ENCODE measurements at regions not wholly inside any gene's neighbourhood (a gene's known extent, or its start where the extent isn't known, plus 50 kb on each side); places are given as distances from the start of the nearest gene placed in this dataset.

DNA sequence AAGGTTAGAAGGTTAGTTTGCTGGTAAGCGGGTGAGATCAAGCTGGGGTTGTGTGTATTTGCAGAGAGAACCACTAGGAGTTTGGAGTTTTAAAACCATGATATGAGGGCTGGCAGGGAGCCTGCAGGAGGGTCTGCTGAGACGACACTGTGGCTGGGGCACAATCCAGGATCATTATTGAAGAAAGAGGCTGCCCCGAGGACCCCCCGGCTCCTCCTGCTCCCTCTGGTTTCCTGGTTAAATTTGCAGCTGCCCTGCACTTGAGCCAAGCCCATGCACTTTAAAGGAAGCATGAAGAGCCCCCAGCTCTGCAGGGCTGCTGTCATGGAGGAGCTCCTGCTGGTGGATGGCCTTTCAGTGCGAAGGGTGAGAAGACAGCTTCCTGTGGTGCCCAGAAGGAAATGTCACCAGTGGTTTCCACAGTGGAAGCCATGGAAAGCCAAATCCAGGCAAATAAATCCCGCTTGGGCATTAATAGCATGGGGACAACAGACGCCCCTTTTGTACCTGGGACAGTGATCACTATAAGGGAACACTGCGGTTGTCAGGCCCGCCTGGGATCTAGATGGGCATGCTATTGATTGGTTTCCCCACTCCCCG is 140.7 kb downstream of the NSG2 start:
- Mint-ChIP-seq H3K4me3 (no peak overlapping the region), H3K27ac (peak overlapping the region; percentile 39), H3K27me3 (peaks cover 4% of the 10 kb centered on the region), H3K4me1 (no peaks in the 10 kb centered on the region), H3K9me3 (no peaks in the 10 kb centered on the region), H3K36me3 (no peaks in the 10 kb centered on the region)

DNA sequence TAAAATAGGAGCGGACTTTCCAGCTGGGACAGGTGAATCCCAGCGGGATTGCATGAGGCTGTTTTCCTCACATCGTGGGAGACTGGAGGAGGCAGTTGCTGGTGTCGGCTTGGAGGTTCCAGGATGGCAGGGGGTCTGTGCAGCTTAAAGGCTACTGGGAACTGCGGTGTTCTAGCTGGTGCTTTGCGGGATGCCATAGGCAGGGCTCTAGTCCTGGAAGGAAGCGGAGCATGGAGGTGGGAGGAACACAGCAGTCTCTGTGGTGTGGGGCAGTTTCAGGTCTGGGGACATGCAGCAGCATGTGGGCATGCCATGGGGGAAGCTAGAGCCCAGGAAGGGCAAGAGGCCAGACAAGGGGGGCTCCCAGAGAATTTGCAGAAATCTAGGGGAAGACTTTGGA is 141.5 kb downstream of the NSG2 start:
- no peaks in the 10 kb centered on the region for H3K9me3 Mint-ChIP-seq
- H3K36me3 Mint-ChIP-seq = no peaks in the 10 kb centered on the region
- H3K4me1 Mint-ChIP-seq = no peaks in the 10 kb centered on the region
- peaks cover 4% of the 10 kb centered on the region for H3K27me3 Mint-ChIP-seq
- no peak overlapping the region for H3K27ac Mint-ChIP-seq
- no peak overlapping the region for H3K4me3 Mint-ChIP-seq

DNA sequence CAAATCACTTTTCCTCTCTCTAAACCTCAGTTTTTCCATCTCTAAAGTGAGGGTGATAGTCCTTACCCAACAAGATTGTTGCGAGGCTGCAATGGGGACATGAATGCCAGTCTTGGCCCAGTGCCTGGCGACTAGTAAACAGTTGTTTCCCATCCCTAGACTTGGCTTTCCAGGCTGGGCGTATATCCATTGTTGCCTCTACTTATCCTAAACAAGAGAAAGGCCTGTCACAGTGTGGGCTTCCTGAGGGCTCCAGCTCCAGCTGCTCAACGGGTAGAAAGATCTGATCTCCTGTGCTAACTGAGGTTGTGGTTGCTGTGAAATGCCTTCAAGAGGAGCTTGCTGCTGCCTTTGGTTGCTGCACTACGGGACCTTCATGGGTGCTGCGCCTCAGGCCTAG is 142.0 kb downstream of the NSG2 start:
- H3K27me3 Mint-ChIP-seq = peaks cover 4% of the 10 kb centered on the region
- no peaks in the 10 kb centered on the region for H3K9me3 Mint-ChIP-seq

DNA sequence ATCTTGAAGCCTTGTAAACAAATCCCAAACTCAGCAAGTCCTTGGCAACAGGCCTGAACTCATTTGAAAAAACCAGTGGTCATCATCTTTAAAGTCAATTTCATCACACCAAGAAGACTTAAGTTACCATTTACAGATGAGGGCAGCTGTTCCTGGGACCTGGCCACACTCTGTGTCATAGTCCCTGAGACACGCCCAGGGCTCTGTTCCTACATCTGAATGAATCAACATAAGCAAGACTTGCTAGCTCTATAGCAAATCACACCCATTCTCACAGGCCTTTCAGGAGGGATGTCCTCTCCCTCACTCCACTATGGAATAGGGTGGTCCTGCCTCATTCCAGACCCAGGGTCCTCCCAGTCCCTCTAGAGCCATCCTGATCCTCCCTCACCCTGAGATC is 142.8 kb downstream of the NSG2 start:
- H3K27ac Mint-ChIP-seq = no peak overlapping the region
- H3K4me1 Mint-ChIP-seq = no peaks in the 10 kb centered on the region
- no peaks in the 10 kb centered on the region for H3K9me3 Mint-ChIP-seq
- no peak overlapping the region for H3K4me3 Mint-ChIP-seq
- H3K27me3 Mint-ChIP-seq = peaks cover 3% of the 10 kb centered on the region
- no peaks in the 10 kb centered on the region for H3K36me3 Mint-ChIP-seq

More for the DNA sequence above, 142.0 kb downstream of the NSG2 start:
- H3K36me3 Mint-ChIP-seq = no peaks in the 10 kb centered on the region
- no peaks in the 10 kb centered on the region for H3K4me1 Mint-ChIP-seq
- no peak overlapping the region for H3K4me3 Mint-ChIP-seq
- H3K27ac Mint-ChIP-seq = no peak overlapping the region

DNA sequence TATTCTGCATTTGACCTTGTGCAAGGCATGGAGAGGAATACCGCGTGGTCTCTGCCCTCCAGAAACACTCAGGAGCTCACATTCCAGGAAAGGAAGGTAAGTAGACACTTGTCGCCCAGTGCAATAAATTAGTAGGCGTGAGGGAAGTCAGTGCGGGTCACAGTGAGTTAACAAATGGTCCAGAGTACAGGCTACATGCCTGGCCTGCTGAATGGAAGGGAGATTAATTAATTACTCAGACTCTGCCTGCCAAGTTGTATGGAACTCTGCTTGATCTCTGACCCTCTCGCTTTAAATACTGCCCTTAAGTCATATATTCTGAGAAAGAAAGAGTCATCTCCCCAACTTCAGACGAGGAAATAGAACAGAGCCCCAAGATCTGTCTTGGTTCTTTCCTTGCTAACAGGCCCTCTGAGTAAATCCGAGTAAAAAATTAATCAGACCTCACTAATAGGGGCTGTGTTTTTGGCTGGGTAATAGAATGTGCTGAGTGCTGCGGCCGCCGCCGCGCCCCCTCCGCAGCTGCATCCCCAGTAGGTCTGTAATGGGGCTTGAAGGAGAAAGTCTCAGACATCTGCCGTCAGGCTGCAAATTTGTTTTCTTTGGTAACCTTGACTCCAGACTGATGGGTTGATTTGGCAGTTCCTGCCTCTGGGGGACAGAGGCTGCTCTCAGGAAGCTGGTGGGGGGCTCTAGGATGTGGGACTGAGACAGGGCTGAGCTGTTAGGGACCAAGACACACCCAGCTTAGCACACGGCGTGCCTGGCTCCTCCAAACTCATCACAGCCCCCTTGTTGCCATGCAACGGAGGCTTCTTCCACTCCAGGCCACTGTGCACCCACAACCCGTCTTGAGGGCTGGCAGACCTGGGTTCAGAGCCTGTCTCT is 144.4 kb downstream of the NSG2 start:
- H3K4me1 Mint-ChIP-seq = no peaks in the 10 kb centered on the region
- H3K27ac Mint-ChIP-seq = no peak overlapping the region
- no peaks in the 10 kb centered on the region for H3K9me3 Mint-ChIP-seq
- H3K4me3 Mint-ChIP-seq = no peak overlapping the region
- no peaks in the 10 kb centered on the region for H3K36me3 Mint-ChIP-seq
- peaks cover 4% of the 10 kb centered on the region for H3K27me3 Mint-ChIP-seq

DNA sequence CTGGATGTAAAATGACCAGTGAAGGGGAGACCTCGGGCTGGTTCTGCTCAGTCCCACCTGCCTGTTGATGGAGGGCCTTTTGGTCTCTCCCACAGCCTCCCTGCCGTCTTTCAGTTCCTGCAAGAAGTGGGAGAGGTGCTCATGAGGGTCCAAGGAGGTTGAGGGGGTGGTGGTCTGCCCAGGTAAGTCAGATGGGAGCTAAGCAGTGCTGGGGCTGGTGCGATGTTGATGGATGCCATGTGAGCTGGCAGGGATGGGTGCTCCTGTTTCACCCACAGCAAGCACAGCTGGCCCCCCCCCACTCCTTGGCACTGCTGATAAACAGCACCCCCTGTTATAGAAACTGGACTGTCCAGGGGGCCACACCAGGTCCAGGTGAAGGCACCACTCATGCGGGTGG is 145.6 kb downstream of the NSG2 start:
- Mint-ChIP-seq H3K9me3 (no peaks in the 10 kb centered on the region), H3K4me3 (no peak overlapping the region), H3K27ac (no peak overlapping the region), H3K36me3 (no peaks in the 10 kb centered on the region), H3K27me3 (peaks cover 1% of the 10 kb centered on the region), H3K4me1 (no peaks in the 10 kb centered on the region)

DNA sequence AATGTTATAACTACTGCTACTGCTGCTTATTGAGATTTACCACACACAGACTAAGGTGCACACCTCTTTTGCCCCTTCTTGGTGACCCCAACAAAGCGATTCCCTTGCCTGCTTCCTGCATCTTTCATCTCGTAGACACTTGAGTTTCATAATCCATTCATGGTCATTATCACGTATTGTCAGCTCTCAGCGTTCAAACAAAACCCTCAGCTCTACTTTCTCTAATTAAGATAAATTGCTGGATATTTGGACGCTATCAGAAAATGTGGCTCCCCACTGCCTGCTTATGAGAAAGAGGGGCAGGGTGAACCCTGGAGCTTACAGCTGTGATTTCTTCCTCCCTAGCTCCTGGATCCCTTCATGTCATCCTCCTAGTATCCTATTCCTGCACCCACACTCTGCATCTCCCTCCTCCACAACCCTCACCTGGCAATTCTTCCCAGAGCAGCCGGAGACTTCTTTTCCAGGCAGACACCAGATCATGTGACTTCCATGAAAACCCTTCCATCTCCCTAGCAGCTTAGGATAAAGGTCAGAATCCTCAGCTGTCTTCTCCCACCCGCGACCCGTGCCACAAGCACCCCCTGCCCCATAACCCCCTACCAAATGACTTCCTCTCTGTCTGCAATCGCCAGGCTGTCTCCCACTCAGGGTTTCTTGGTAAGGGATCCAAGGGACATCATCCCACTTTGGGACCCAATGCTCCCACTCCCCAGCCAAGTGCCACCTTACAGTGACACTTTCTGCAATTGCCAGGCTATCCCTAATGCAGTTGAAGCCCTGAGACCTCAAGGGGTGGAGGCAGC is 146.5 kb downstream of the NSG2 start:
- Mint-ChIP-seq H3K4me3 (no peak overlapping the region), H3K9me3 (no peaks in the 10 kb centered on the region), H3K36me3 (no peaks in the 10 kb centered on the region), H3K27me3 (peaks cover 1% of the 10 kb centered on the region), H3K27ac (no peak overlapping the region), H3K4me1 (no peaks in the 10 kb centered on the region)

DNA sequence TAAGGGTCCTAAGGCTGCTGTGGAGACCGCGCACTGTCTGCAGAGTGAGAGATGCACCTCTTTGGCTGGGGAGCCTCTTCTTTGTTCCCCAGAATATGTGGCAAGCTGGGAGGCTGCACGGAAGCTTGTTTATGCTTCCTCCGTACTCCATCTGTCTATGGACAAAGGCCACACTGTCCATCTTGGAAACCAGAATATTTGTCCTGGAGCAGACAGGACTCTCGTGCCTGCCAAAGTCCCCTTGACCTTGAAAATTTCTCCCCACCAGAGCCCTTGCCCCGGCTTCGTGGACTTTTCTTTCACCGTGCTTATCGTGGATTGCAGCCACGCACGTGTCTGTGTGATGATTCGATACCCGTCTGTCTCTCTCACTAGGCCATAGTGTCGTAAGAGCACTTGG is 147.4 kb downstream of the NSG2 start:
- H3K4me3 Mint-ChIP-seq = no peak overlapping the region
- peaks cover 1% of the 10 kb centered on the region for H3K27me3 Mint-ChIP-seq
- no peak overlapping the region for H3K27ac Mint-ChIP-seq
- no peaks in the 10 kb centered on the region for H3K36me3 Mint-ChIP-seq
- H3K9me3 Mint-ChIP-seq = no peaks in the 10 kb centered on the region
- no peaks in the 10 kb centered on the region for H3K4me1 Mint-ChIP-seq

DNA sequence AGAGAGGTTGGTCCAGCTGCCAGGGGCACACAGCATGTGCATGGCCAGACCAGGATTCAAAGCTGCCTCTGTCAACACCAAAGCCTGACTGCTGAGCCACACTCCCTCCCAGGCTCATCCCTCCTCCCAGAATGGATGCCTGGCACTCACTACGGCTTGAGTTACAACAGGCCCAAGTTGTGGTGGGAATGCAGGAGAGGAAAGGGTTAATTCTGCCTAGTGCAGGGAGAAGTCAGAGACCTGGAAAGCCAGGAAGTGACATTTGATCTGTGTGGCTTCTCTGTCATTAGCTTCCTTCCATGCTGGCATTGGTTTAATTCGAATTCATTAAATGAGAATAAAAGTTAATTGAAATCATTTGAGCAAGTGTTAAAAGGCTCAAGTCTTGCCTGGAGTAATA is 150.0 kb downstream of the NSG2 start:
- Mint-ChIP-seq H3K4me3 (no peak overlapping the region), H3K36me3 (no peaks in the 10 kb centered on the region), H3K27me3 (peaks cover 1% of the 10 kb centered on the region), H3K27ac (no peak overlapping the region), H3K4me1 (no peaks in the 10 kb centered on the region), H3K9me3 (no peaks in the 10 kb centered on the region)

DNA sequence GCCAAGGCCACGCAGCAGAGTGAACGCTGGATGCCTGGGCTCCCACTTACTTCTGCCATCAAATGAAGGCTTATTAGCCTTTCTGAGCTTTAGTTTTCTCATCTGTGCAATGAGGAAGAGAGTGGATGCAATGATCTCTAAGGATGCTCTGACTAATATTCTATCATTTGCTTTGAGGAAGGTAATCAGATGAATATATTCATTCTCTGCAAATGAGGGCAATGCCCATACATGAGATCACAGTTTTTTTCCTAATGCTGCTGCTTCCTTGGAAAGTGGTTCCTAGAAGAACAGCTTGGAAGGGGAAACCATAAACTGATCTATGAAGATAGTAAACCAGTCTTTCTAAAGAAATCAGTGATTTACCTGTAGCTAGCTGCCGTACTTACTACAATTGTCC is 152.4 kb downstream of the NSG2 start:
- H3K27me3 Mint-ChIP-seq = peaks cover 4% of the 10 kb centered on the region
- H3K9me3 Mint-ChIP-seq = no peaks in the 10 kb centered on the region

DNA sequence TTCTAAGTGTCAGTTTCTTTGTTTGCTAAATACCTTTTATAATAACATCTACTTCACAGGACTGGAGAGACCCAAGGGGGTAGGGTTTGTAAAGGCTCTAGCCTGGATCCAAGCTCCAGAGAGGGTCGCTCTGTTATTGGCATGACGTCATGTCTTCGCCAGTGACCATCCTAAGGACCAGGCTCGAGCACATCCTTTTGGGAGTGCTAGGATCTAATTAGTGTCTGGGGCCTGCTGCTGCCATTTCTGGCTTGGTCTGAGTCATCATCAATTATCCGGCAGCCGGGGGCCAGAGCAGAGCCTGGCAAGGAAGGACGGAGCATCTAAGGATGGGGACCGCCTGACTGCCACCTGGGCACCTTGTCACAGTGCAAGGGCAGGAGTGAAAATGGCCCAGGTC is 153.0 kb downstream of the NSG2 start:
- Mint-ChIP-seq H3K27me3 (peaks cover 2% of the 10 kb centered on the region), H3K27ac (no peak overlapping the region), H3K36me3 (no peaks in the 10 kb centered on the region), H3K9me3 (no peaks in the 10 kb centered on the region), H3K4me1 (no peaks in the 10 kb centered on the region), H3K4me3 (no peak overlapping the region)

More for the DNA sequence above, 152.4 kb downstream of the NSG2 start:
- no peak overlapping the region for H3K27ac Mint-ChIP-seq
- no peaks in the 10 kb centered on the region for H3K4me1 Mint-ChIP-seq
- H3K4me3 Mint-ChIP-seq = no peak overlapping the region
- H3K36me3 Mint-ChIP-seq = no peaks in the 10 kb centered on the region

DNA sequence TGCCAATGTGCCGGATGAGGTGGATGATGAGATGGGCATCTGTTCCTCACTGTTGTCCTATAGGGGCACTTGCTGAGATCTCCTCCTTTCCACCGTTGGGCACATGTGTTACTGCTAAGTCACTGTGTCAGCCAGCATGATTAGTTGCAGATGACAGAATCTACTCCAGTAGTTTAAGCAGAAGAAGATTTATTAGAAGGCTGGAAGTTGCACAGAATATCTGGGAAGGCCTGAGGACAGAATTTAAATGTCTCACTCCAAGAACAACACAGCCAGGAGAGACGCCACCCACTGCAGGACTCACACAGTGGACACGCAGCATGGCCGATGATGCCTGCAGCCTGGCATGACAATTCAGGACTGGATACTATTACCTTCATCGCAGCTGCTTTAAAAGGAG is 157.5 kb downstream of the NSG2 start:
- H3K4me1 Mint-ChIP-seq = no peaks in the 10 kb centered on the region
- no peaks in the 10 kb centered on the region for H3K9me3 Mint-ChIP-seq

DNA sequence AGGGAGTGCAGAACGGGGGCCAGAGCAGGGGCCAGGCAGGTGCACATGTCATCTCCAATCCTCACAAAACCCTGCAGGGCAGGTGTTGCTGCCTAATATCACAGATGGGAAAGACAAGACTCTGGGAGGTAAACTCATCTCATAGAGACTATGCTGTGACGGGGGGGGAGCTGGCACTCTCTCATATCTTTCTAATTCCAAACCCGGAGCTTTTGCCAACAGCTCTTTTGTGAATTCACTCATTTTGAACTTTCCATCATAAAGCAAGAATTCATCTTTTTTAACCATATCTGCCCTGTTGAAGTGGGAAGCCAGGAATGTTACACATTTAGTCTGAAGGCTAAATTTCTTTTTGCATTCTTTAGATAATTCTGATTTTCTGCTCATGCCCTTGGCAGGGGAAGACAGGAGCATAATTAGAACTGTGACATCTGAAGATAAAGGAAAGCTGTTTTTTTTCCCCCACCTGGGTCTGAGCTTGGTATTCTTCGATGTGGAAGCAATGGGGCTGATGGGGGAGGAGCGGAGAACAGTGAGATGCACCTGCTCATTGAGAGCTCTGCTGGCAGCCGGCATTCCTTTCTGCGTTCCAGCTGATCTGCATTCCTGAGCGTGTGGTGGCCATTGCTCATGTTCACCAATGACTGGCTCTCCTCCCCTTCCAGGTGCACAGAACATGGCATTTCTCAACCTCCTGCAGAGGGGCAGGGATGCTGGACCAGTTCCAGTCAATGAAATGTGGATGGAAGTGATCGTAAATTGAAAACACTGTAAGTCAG is 159.2 kb downstream of the NSG2 start:
- Mint-ChIP-seq H3K4me3 (no peak overlapping the region), H3K27ac (no peak overlapping the region), H3K27me3 (peaks cover 2% of the 10 kb centered on the region), H3K36me3 (no peaks in the 10 kb centered on the region), H3K9me3 (no peaks in the 10 kb centered on the region), H3K4me1 (no peaks in the 10 kb centered on the region)

More for the DNA sequence above, 157.5 kb downstream of the NSG2 start:
- Mint-ChIP-seq H3K36me3 (no peaks in the 10 kb centered on the region), H3K27me3 (peaks cover 2% of the 10 kb centered on the region), H3K27ac (no peak overlapping the region), H3K4me3 (no peak overlapping the region)

DNA sequence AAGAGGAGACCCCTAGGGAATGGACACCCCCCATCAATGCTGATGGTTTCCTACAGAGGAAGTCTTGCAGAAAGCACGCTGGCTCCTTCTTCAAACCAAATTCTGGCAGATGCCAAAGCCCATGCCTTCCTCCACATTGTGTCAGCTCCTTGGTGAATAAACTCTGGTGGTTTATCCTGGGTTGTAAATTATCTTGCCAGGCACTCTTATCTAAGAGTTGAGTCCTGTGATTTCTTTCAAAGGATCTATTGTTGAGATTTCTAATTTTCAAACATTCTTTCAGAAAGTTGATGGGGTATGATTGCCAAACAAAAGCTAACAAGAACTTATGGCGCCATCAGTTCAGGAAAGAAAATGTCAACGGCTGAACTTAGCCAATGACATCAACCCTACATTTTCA is 160.4 kb downstream of the NSG2 start:
- no peak overlapping the region for H3K27ac Mint-ChIP-seq
- peaks cover 2% of the 10 kb centered on the region for H3K27me3 Mint-ChIP-seq
- H3K36me3 Mint-ChIP-seq = no peaks in the 10 kb centered on the region
- H3K4me3 Mint-ChIP-seq = no peak overlapping the region
- no peaks in the 10 kb centered on the region for H3K4me1 Mint-ChIP-seq
- no peaks in the 10 kb centered on the region for H3K9me3 Mint-ChIP-seq

DNA sequence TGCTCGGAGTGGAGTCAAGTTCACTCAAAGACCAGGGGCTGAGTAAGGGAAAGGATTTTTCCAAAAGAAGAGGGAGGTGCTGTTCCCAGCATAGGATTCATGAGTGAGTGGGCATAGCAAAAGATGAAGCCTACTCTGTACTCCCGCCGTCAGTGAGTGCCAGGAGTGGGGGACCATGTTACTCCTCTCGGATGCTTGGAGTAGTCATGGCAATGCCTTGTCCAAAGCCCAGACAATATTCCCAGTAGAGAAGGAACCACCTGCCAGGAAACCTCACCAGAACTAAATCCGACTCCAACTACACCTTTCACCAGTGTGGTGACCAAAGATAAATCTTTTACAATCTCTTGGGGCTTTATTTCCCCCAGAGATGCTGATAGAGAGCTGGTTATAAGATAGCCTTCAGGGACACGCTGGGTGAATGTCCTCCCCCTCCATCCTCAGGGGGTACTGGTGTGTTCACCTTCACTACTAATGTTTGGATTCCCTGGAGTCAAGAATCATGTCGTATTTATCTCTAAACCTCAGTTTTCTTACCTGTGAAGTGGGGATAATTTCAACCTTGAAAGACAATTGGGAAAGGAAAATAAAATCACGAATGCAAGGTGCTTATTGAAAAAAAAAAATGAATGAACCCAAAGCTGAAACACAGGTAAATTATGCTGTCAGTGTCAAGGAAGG is 165.2 kb downstream of the NSG2 start:
- Mint-ChIP-seq H3K4me3 (no peak overlapping the region), H3K9me3 (no peaks in the 10 kb centered on the region), H3K27ac (no peak overlapping the region), H3K4me1 (no peaks in the 10 kb centered on the region), H3K36me3 (no peaks in the 10 kb centered on the region), H3K27me3 (no peaks in the 10 kb centered on the region)

Data from activated naive CD4-positive, alpha-beta T cell treated with anti-CD3 and anti-CD28 coated beads, Interleukin-2, amount 50 U/mL, for 24 hours (primary cell).